IPS-18c (cell line): ENCODE measurements at regions not wholly inside any gene's neighbourhood (a gene's known extent, or its start where the extent isn't known, plus 50 kb on each side); places are given as distances from the start of the nearest gene placed in this dataset.

Experiments
- H3K4me3 ChIP-seq: 2 replicates; pipeline ENCODE4 v1.7.0; 2013; ENCODE audit warnings: low read depth, mild to moderate bottlenecking, low read length, moderate library complexity; ENCODE audit not compliant: insufficient read depth
- H3K9me3 ChIP-seq: one replicate; pipeline ENCODE4 v1.6.1; 2013; ENCODE audit warnings: mild to moderate bottlenecking, low read length, moderate library complexity; ENCODE audit not compliant: control insufficient read depth, insufficient read depth

DNA sequence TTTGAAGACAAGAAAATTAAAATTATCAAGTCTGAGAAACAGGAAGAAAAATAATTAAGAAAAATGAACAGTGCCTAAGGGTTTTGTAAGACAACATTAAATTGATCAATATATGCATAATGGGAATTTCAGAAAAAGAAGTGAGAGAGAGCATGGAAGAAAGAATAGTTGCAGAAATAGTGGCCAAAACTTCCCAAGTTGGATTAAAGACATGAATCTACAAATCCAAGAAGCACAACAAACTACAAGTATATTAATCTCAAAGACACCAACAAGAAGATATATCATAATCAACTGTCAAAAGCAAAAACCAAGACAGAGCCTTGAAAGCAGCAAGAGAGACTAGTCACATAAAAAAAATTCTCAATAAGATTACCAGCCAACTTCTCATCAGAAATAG lies 488.0 kb downstream of the RASEF start:
- Histone ChIP-seq H3K9me3 (no peaks in the 10 kb centered on the region), H3K4me3 (no peak overlapping the region)

DNA sequence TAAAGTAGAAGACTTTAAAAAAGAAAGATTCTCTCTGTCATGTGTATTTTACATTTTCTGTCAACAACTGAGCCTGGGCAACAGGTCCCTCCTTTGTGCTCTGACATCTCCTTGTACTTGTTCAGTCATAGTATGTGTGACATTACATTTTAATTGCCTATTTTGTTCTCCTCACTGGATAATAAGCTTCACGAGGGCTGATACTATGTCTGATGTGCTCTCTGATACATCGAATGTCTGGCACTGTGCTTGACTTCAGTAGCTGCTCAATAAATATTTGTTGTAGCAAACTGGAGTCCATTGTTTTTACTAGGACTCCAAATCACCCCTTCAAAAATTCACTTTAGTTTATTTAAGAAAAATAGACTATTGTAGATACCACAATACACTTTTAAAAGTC lies 482.0 kb downstream of the RASEF start:
- H3K9me3 ChIP-seq = no peaks in the 10 kb centered on the region
- H3K4me3 ChIP-seq = no peak overlapping the region

DNA sequence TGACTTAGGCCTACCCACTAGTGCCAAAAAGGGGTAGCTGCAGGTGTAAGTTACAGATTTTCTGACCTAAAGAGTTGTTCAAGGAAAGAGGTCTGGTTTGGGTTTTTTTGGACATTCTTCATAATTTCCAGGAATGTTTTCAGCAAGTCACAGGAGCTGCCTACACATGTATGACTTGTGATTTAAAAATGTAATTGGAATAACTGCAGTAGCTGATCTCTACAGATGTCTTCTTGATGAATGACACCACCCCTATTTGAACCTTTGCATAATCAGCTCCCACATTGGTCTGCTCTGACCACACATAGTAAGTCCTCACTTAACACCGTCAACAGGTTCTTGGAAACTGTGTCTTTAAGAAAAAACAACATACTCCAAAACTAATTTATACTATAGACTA lies 481.4 kb downstream of the RASEF start:
- Histone ChIP-seq H3K4me3 (no peak overlapping the region), H3K9me3 (no peaks in the 10 kb centered on the region)

DNA sequence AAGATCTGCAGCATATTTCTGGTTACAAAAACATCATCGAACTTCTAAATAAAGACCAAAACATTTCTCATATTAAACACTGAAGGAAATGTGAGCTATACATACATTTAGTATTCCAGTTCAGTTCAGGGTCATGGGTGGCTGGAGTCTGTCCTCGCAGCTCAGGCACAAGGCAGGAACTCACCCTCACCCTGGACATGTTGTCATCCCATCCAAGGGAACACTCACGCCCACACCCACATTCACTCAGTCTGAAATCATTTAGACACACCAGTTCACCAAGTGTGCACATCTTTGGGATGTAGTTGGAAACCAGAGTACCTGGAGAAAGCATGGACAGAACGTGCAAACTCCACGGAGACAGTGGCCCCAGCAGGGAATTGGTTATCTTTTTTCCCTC lies 481.0 kb downstream of the RASEF start:
- Histone ChIP-seq H3K9me3 (no peaks in the 10 kb centered on the region), H3K4me3 (no peak overlapping the region)

DNA sequence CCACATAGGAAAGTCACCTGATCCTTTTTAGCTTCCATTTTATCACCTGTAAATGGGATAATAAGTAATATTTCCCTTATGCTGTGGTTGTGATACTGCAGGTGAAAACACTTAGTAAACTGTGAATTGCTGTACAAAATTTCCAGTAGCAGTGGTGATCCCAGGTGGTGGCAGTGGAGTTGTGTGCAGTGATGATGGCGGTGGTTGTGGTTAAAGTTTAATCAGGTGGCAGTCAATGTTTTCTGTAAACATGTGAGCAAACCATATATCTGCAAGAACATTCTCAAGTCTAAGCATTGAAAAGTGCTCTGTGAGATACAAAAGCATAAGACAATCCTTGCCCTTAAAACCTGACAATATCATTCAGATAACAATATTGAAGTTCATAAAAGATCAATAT lies 480.2 kb downstream of the RASEF start:
- H3K9me3 ChIP-seq = no peaks in the 10 kb centered on the region
- H3K4me3 ChIP-seq = no peak overlapping the region

DNA sequence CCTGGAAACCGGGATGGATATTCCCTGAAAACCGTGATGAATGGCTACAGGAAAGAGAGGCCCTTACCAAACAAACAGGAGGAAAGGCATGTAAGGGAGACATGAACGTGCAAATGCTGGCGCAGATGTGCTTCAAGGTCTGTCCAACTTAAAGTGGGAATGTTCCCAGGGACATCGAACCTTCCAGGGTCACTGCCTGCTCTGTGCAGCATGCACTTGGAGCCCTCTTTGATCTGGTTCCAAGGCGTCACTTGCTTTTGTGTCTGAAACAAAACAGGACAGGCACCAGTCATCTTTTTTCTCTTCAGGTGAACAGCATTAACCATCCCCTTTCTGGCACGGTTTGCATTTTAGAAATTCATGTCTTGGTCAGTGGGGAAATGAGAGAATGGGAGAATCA lies 479.4 kb downstream of the RASEF start:
- H3K9me3 ChIP-seq = no peaks in the 10 kb centered on the region
- H3K4me3 ChIP-seq = no peak overlapping the region

DNA sequence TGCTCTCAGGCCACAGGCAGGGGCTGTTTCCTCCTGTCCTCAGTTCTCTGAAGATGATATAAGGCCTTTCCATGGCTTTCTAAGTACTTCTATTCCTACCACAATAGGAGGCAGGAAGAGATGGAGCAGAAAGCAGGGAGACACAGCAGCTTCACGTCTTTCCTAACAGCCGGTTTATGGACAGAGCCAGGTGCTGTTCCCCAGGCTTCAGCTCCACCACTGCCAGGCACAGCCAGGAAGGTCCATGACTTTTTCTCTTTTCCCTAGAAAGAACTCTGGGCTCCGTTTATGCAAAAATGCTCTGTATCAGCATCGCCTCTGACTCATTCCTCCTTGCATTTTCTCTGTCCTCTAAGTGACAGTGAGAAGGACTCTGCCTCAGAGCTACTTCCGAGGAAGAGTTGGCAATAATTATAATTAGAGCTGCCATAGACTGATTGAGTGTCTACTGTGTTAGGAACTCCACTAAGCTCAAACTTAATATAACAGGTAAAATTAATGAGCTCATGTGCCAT lies 478.5 kb downstream of the RASEF start:
- Histone ChIP-seq H3K9me3 (no peaks in the 10 kb centered on the region), H3K4me3 (no peak overlapping the region)

DNA sequence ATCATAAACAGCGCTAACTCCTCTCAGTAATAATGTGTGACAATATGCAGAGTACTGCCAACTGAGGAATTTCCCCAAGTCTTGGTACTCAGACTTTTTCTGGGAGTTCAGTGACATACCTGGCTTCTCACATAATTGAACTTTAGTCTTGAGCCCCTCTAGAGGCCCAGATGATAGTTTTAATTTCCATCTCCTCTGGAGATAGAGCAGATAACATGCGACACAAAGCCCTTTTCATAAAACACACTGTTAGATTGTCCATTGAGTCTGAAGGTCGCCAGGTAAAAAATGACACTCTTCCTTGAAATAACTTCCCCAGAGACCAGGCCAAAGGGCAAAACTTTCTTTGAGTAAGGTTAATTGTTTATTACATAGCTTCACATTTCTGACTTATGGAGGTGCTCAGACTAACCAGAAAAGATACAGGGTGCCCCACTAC lies 476.0 kb downstream of the RASEF start:
- H3K4me3 ChIP-seq = no peak overlapping the region
- no peaks in the 10 kb centered on the region for H3K9me3 ChIP-seq

DNA sequence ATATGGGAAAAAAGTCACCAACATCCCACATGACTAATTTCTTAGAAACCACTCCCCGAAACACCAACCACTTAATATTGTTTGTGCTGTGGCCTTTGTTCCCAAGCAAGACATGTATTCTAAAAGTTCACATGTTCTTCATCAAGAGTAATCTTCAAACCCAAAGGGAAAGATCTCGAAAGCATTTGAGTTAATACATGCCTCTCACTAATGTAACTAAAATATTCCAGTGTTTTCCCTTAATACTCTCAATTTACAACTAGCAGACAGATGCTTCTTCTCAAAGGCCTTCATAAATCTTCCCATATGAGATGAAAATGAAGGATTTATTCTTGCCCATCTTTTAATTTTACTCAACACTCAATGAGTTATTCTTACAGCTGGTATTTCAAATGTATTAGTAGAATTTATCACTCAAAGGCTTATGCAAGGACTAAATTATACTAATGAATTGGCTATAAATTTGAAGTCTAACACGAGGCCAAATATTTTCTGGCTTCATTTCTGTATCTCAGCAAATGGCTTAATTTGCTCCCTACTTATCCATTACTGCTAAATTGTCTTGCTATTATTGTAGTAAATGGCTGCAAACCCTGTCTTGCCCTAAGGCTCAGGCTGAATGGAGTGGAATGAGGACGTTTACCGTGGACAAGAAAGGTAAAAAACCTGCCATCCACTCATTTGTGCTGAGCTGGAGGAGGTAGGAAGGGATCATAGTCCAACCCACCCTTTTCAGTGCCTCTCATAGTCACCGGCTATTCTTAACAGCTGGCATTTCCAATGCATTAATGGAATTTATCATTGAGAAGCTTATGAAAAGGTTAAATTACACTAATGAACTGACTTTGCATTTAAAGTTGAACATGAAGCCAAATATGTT lies 474.4 kb downstream of the RASEF start:
- H3K4me3 ChIP-seq = no peak overlapping the region
- H3K9me3 ChIP-seq = no peaks in the 10 kb centered on the region

DNA sequence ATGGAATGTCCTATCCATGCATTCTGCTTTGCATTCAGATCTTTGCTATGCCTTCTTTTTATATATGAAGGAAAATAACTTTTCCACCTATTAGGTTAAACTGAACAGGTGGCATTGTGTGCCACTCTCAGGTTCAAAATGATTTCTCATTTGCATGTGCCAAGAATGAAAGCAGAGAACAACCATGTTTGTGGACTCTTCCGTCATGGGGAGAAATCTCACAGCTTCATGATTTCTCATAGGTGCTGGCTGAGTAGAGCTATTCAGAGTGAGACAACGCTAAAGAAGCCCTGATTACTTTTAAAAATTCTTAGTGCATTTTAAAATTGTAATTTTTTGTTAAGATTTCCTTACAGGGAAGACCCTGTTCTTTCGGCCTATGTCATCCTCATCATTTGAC lies 472.1 kb downstream of the RASEF start:
- Histone ChIP-seq H3K9me3 (no peaks in the 10 kb centered on the region), H3K4me3 (no peak overlapping the region)

DNA sequence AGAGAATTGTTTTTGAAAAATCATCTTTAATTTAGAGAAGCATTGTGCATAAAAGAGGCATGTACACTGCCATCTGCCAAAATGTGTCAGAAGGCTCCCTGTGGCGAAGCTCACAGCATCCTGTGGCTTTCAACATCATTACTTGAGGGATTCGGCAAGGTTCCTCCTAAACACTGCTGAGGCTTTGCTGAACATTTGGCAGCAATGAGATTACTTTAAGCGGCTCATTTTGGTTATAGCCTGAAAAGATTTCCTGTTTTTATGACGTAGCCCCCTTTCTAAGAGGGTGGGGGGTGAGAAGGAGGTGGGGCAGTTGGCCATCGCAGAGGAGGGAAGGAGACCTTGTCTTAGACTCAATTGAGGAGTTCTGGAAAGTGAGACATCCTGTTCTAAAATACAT lies 469.4 kb downstream of the RASEF start:
- H3K9me3 ChIP-seq = no peaks in the 10 kb centered on the region
- no peak overlapping the region for H3K4me3 ChIP-seq

DNA sequence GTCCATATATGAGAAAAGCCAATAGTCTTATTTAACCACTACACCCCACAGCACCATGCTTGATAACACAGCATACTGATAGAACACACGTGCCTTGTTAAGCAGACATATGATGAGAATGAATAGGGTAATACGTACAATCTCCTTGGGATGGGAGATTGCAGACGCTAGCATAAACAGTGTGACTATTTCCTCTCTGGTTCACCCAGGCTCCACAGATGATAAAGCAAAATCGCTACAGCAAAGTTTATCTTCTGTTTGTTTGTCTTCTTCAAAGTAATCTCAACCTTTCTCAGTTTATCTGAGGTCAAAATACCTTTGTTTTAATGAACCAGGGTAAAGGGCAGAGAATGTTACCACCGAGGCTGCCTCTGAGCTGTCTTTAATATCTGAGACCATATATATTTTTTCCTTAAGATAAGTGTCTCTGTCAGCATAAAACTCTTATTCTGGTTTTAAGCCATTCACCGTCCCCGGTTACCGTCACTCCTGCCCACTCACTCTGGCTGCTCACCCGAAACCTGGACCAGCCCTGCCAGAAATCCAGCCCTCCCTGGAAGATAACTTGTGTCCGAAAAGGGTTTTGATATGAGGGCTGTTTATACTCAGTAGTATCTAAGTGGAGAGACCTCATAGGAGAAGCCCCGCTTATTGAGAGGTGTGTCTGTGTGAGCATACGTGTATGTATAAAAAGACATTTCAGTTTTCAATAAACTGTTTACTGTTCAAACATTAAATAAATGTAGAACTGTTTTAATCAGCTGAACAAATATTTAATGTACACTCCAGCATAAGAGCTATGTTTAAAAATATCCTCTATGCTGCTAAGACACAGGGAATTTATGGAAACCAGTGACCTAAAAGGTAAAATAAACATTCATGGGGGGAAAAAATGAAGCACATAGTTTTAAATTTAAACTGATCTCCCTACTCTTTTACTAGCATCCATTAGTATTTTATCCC lies 465.4 kb downstream of the RASEF start:
- H3K9me3 ChIP-seq = no peaks in the 10 kb centered on the region
- H3K4me3 ChIP-seq = no peak overlapping the region

DNA sequence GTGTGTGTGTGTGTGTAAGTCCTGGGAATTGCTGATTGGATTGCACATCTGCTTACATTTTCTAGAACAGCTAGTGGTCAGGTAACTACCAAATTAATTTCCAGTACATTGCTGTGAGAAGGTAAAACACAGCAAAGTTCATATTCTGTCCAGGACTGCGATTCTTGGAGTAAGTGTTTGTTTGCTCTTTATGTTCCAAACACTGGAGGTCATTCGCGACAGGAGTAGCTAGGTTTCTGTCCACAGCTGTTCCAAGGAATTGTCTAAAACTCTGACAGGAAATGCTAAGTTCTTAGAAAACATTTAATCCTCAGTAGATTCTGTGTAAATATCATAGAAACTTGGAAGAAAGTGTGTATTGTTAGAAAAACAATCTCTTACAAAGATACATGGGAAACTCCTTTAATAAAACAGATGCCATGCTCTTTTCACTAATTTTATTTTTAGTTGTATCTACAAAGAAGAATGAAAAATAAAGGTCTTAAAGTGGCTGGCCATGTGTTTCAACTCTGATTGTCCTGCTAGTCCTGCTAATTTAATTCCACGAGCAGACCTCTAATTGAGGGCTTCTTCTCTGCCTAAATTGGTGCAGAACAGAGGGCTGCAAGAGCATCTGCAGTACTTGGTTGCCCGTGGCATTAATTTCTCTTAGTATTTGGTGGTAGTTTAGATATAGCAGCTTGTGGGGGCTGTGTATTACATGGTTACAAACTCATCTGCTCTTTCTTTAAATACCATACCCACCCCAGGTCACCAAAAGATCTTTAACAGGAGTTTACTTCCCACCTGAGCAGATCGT lies 464.5 kb downstream of the RASEF start:
- Histone ChIP-seq H3K9me3 (no peaks in the 10 kb centered on the region), H3K4me3 (no peak overlapping the region)

DNA sequence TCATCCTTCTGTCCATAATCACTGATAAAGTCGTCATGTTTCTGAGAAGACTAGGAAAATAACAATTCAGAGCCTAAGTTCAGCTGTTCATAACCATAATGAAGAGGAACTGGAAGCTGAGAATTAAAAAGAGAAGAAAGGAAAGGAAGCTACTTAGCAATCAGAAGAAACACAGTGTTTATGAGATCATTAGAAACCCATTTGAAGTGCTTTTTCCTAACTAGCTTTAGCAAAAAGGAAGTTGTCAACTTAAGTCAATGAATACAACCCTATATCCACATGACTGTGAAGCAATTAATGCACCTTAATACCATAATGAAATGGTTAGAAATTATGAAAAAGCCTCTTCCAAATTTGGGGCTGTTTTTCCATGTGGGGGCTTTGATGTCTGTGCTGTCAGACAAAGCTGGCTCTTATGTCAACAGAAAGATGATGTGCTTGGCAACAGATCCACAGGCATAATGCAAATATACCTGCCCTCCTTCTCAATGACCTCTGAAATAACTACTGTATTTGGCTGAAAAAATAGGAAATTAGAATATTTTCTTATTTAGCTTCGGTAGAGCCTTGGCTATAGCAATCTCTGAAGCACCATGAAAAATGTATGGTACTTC lies 463.5 kb downstream of the RASEF start:
- no peaks in the 10 kb centered on the region for H3K9me3 ChIP-seq
- H3K4me3 ChIP-seq = no peak overlapping the region

DNA sequence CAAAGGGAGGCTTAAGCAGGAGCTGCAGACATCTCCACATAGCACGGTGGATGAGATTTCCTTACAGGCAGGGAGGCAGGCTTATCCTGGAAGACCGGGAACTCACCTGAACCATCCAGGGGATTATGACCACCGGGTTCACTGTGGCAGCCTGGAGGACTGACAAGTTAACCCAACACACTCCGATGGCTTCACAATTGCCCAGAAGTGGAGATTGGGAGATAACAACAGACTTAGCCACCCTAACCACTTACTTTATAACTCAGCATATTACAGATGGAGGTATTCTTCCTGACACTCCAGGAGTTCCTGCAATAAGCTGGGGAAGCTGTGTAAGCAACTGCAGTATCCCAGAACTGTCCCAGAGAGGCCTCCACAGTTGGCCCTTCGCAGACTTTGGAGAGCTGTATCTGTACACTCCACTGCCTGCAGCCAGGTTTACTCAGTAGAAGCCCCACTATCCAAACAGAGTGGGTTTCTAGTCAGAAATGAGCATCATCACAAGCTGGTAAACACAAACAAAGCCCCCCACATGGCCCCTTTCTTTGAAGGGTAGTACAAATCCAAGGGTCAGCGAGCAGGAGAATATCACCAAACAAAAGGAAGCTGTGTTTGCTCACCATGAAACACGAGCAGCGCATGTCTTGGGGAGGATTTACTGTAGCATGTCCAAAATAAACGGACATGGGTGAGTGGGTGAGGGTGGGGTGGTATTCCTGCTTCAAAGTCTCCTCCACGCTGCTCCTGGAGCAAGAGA lies 462.2 kb downstream of the RASEF start:
- Histone ChIP-seq H3K9me3 (no peaks in the 10 kb centered on the region), H3K4me3 (no peak overlapping the region)

DNA sequence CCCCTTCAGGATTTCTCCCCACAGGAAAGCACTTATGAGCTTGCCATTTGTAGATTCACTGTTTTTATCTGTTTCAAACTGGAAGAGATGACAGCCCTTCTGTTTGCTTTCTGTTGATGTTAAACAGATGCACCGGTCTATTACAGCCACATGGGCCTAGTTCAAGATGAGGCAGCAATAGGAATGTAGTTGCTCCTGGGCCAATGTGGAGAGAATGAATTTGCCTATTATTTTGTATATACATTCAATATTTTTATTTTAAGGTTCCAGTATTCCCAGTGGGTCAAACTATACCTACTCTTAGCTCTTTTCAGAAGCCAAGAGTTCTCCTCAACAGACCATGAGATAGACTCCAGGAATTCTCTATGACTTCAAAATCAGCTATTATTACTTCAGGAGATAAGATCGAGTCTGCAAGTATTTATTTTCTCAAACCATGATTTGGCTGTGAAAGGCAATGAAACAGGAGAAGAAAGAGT lies 461.6 kb downstream of the RASEF start:
- H3K9me3 ChIP-seq = no peaks in the 10 kb centered on the region
- H3K4me3 ChIP-seq = no peak overlapping the region
